ENCODE measurements at regions not wholly inside any gene's neighbourhood (a gene's known extent, or its start where the extent isn't known, plus 50 kb on each side); places are given as distances from the start of the nearest gene placed in this dataset.

- TF ChIP-seq SPI1 (IDR thresholded peaks at IDR 0.05; ENCODE audit: low read depth, low read length) = no peak
- no peak for TF ChIP-seq POLR2AphosphoS5 (IDR thresholded peaks at IDR 0.05; ENCODE audit: low read depth, low read length)
- TF ChIP-seq POLR2A (IDR thresholded peaks at IDR 0.05; ENCODE audit: low read depth, low read length) = no peak
- no peak for TF ChIP-seq TAF1 (IDR thresholded peaks at IDR 0.05; ENCODE audit: low read depth, low read length)
- TF ChIP-seq POU2F2 (IDR thresholded peaks at IDR 0.05; ENCODE audit: low read depth, low read length) = no peak
- TF ChIP-seq PAX5 (IDR thresholded peaks at IDR 0.05; ENCODE audit: insufficient read depth, low read length, severe bottlenecking) = no peak
Observed at GRCh38 chr5:56638768-56639238, 176.5 kb upstream of the MAP3K1 start.

Data from GM12891 (cell line).